GM13977 (cell line): ENCODE measurements at regions not wholly inside any gene's neighbourhood (a gene's known extent, or its start where the extent isn't known, plus 50 kb on each side); places are given as distances from the start of the nearest gene placed in this dataset.
A peak's percentile ranks its signal among the peaks of the same experiment; 100 is the strongest.
"Not testable (repeated sequence)": the region's sequence is repeated elsewhere in the genome, so short reads cannot be mapped to it uniquely, and the experiment has no call there.

Experiments used
- DNase-seq: peaks from one replicate; pipeline ENCODE4 v3.0.0; 2012; ENCODE audit warnings: low spot score
- CTCF ChIP-seq: IDR thresholded peaks from 2 replicates; pipeline ENCODE4 v1.5.1; 2012; ENCODE audit warnings: mild to moderate bottlenecking, control low read depth; ENCODE audit not compliant: insufficient read depth; ENCODE audit errors: extremely low read depth, missing control alignments
- in situ Hi-C: fragments of 300-500 bp; cut with MboI; formaldehyde crosslinking; loops from one replicate; pipeline ENCODE4 v1.12.0; 2022; ENCODE audit warnings: low sequenced_read_pairs, low pct_unique_long_range_greater_than_20kb, mixed read lengths, inconsistent platforms; ENCODE audit not compliant: unreplicated experiment

- DNase-seq, in situ Hi-C loops: not testable (repeated sequence)
Measured at GRCh38 chr21:5090132-5091079, 5431.0 kb upstream of the TPTE start.

GRCh38 chr21:5091274-5091673, 5430.1 kb upstream of the TPTE start:
- DNase-seq, in situ Hi-C loops: not testable (repeated sequence)

- in situ Hi-C loops, DNase-seq: not testable (repeated sequence)
Measured at GRCh38 chr21:5095628-5096027, 5425.8 kb upstream of the TPTE start.

GRCh38 chr21:5098010-5098743, 5423.2 kb upstream of the TPTE start:
- DNase-seq, in situ Hi-C loops: not testable (repeated sequence)

GRCh38 chr21:5100604-5101174, 5420.7 kb upstream of the TPTE start:
- in situ Hi-C loops, DNase-seq: not testable (repeated sequence)

GRCh38 chr21:5101749-5102148, 5419.6 kb upstream of the TPTE start:
- not testable (repeated sequence) for DNase-seq

GRCh38 chr21:5103880-5104561, 5417.4 kb upstream of the TPTE start:
- DNase-seq, in situ Hi-C loops: not testable (repeated sequence)
- TF ChIP-seq CTCF = peak; percentile 10

More at GRCh38 chr21:5101749-5102148, 5419.6 kb upstream of the TPTE start:
- in situ Hi-C loops = not testable (repeated sequence)

- DNase-seq, in situ Hi-C loops: not testable (repeated sequence)
Measured at GRCh38 chr21:5104562-5104928, 5416.8 kb upstream of the TPTE start.

GRCh38 chr21:5105939-5106708, 5415.3 kb upstream of the TPTE start:
- DNase-seq, in situ Hi-C loops: not testable (repeated sequence)

- in situ Hi-C loops, DNase-seq: not testable (repeated sequence)
Measured at GRCh38 chr21:5106767-5107464, 5414.5 kb upstream of the TPTE start.

- in situ Hi-C loops, DNase-seq: not testable (repeated sequence)
Measured at GRCh38 chr21:5107637-5108036, 5413.7 kb upstream of the TPTE start.

- DNase-seq, in situ Hi-C loops: not testable (repeated sequence)
Measured at GRCh38 chr21:5108048-5108775, 5413.2 kb upstream of the TPTE start.

GRCh38 chr21:5111197-5111596, 5410.2 kb upstream of the TPTE start:
- in situ Hi-C loops, DNase-seq: not testable (repeated sequence)

GRCh38 chr21:5113092-5113491, 5408.3 kb upstream of the TPTE start:
- DNase-seq, in situ Hi-C loops: not testable (repeated sequence)
